NB4 (cell line): ENCODE measurements at regions not wholly inside any gene's neighbourhood (a gene's known extent, or its start where the extent isn't known, plus 50 kb on each side); places are given as distances from the start of the nearest gene placed in this dataset.

Experiments used
- MYC ChIP-seq: IDR thresholded peaks from 2 replicates; pipeline ENCODE4 v1.6.1; 2011; ENCODE audit warnings: low read depth, low read length
- POLR2A ChIP-seq: IDR thresholded peaks from 2 replicates; pipeline ENCODE4 v1.6.1; 2011; ENCODE audit warnings: mild to moderate bottlenecking; ENCODE audit not compliant: insufficient read length; ENCODE audit errors: extremely low read depth
- TF ChIP-seq, protein P1 (sequence below): IDR thresholded peaks from one replicate; pipeline ENCODE4 v1.5.1; 2012; ENCODE audit warnings: low read depth, low read length
- TF ChIP-seq, protein P2 (sequence below): IDR thresholded peaks from 2 replicates; pipeline ENCODE4 v1.6.1; 2011; ENCODE audit warnings: low read depth, low read length

DNA sequence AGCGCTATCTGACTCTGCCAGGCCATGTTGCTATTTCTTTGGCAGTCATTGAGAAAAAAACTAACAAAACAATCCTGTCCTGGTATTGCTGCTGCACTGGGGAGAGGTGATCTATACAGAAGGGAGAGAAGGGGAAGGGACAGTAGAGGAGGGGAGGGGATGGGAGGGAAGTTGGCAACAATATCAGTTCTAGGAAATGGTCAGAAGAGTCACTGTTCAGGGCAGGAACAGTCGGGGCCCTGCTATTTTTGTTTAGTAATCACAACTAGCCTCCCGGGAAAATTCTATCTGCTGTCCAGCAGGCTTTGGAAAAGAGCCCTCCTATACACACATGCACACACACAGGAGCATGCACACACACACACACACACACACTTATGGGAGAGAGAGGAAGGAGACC, 142.3 kb upstream of the CARMIL1 start:
- TF ChIP-seq, protein P1, sequence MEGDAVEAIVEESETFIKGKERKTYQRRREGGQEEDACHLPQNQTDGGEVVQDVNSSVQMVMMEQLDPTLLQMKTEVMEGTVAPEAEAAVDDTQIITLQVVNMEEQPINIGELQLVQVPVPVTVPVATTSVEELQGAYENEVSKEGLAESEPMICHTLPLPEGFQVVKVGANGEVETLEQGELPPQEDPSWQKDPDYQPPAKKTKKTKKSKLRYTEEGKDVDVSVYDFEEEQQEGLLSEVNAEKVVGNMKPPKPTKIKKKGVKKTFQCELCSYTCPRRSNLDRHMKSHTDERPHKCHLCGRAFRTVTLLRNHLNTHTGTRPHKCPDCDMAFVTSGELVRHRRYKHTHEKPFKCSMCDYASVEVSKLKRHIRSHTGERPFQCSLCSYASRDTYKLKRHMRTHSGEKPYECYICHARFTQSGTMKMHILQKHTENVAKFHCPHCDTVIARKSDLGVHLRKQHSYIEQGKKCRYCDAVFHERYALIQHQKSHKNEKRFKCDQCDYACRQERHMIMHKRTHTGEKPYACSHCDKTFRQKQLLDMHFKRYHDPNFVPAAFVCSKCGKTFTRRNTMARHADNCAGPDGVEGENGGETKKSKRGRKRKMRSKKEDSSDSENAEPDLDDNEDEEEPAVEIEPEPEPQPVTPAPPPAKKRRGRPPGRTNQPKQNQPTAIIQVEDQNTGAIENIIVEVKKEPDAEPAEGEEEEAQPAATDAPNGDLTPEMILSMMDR = no peak
- TF ChIP-seq POLR2A (no peak), MYC (no peak)
- TF ChIP-seq, protein P2, sequence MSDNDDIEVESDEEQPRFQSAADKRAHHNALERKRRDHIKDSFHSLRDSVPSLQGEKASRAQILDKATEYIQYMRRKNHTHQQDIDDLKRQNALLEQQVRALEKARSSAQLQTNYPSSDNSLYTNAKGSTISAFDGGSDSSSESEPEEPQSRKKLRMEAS = no peak
